OCI-LY3 (cell line): ENCODE measurements at regions not wholly inside any gene's neighbourhood (a gene's known extent, or its start where the extent isn't known, plus 50 kb on each side); places are given as distances from the start of the nearest gene placed in this dataset.

Source experiments
- CTCF ChIP-seq: fragments of 200-600, 300-600 bp; sonication (generic); IDR thresholded peaks from 2 replicates; pipeline ENCODE4 v1.5.1; 2014; ENCODE audit warnings: antibody characterized with exemption, low read length, low read depth
- EZH2phosphoT487 ChIP-seq: fragments of 200-600 bp; shearing (Covaris generic); IDR thresholded peaks from 2 replicates; pipeline ENCODE4 v1.6.1; 2018; ENCODE audit warnings: antibody characterized with exemption, mixed run types, low read depth

- TF ChIP-seq CTCF (no peak), EZH2phosphoT487 (no peak)
Observed at GRCh38 chr10:3882855-3883254, 97.8 kb upstream of the KLF6 start.
